HEK293 (cell line): ENCODE measurements at regions not wholly inside any gene's neighbourhood (a gene's known extent, or its start where the extent isn't known, plus 50 kb on each side); places are given as distances from the start of the nearest gene placed in this dataset.

ENCODE experiments used
- CTCF ChIA-PET: fragments of 350-600 bp; formaldehyde crosslinking; extraction: SDS; loops from one replicate; lab custom pipeline; 2021; ENCODE audit warnings: antibody characterized with exemption; lab: Yijun Ruan, JAX
- POLR2A ChIA-PET: fragments of 300-600 bp; formaldehyde crosslinking; extraction: SDS; loops from one replicate; lab custom pipeline; 2020; ENCODE audit warnings: antibody characterized with exemption, inconsistent platforms; lab: Yijun Ruan, JAX
- H3K27ac ChIP-seq: fragments of 200-500 bp; sonication (Bioruptor generic); 2 replicates; pipeline ENCODE4 v1.5.1; 2014; ENCODE audit warnings: low read depth, low read length, control low read depth, inconsistent platforms; ENCODE audit errors: extremely low read depth
- H3K36me3 ChIP-seq, 2 experiments: fragments of 200-500 bp in 1 of 2; sonication (Bioruptor generic) in 1 of 2; 1 replicate in 1 of 2; 2 replicates in 1 of 2; pipeline ENCODE4 v1.5.1; 2014 to 2017; ENCODE audit warnings: inconsistent platforms in 2 of 2, low read length in 2 of 2; ENCODE audit not compliant: control insufficient read depth in 2 of 2, insufficient read depth in 1 of 2
- H3K4me1 ChIP-seq: fragments of 200-500 bp; sonication (Bioruptor generic); 2 replicates; pipeline ENCODE4 v1.5.1; 2014; ENCODE audit warnings: mild to moderate bottlenecking, low read length, inconsistent platforms; ENCODE audit not compliant: control insufficient read depth, insufficient read depth
- H3K4me3 ChIP-seq: 2 replicates; pipeline ENCODE4 v1.5.1; 2011; ENCODE audit warnings: low read depth, mild to moderate bottlenecking, control low read depth, low read length, moderate library complexity
- H3K9me3 ChIP-seq: fragments of 200-500 bp; sonication (Bioruptor generic); 2 replicates; pipeline ENCODE4 v1.5.1; 2014; ENCODE audit warnings: low read depth, low read length, inconsistent platforms; ENCODE audit not compliant: control insufficient read depth, insufficient read depth
- HOXA7 ChIP-seq: sonication (generic); formaldehyde crosslinking; IDR thresholded peaks from 2 replicates; pipeline ENCODE4 v1.8.1; 2022; ENCODE audit warnings: missing genetic modification reagents, borderline replicate concordance
- KLF16 ChIP-seq: fragments of 450-650 bp; formaldehyde crosslinking; IDR thresholded peaks from 2 replicates; pipeline ENCODE4 v1.5.1; 2017; ENCODE audit warnings: missing biosample characterization, missing genetic modification characterization
- MEIS1 ChIP-seq: sonication (generic); formaldehyde crosslinking; IDR thresholded peaks from 2 replicates; pipeline ENCODE4 v1.8.1; 2022; ENCODE audit warnings: missing genetic modification reagents, mild to moderate bottlenecking, borderline replicate concordance
- TCF7L2 ChIP-seq: IDR thresholded peaks from 2 replicates; pipeline ENCODE4 v1.6.1; 2011; ENCODE audit warnings: low read depth, mild to moderate bottlenecking, inconsistent platforms, low read length, moderate library complexity, borderline replicate concordance
- TSHZ1 ChIP-seq: fragments of 450-650 bp; formaldehyde crosslinking; IDR thresholded peaks from 2 replicates; pipeline ENCODE4 v1.5.1; 2016; ENCODE audit warnings: missing biosample characterization, missing genetic modification characterization, borderline replicate concordance
- ZFHX2 ChIP-seq: fragments of 450-650 bp; formaldehyde crosslinking; conservative IDR thresholded peaks from 2 replicates; pipeline ENCODE4 v1.5.1; 2016; ENCODE audit warnings: missing biosample characterization, missing genetic modification characterization
- ZFP69B ChIP-seq: fragments of 450-650 bp; formaldehyde crosslinking; IDR thresholded peaks from 2 replicates; pipeline ENCODE4 v1.5.1; 2016; ENCODE audit warnings: missing biosample characterization, missing genetic modification characterization
- ZNF155 ChIP-seq: fragments of 450-650 bp; formaldehyde crosslinking; IDR thresholded peaks from 2 replicates; pipeline ENCODE4 v1.5.1; 2016; ENCODE audit warnings: missing biosample characterization, missing genetic modification characterization
- ZNF214 ChIP-seq: fragments of 450-650 bp; formaldehyde crosslinking; IDR thresholded peaks from 2 replicates; pipeline ENCODE4 v1.5.1; 2017; ENCODE audit warnings: missing biosample characterization, mild to moderate bottlenecking, missing genetic modification characterization, borderline replicate concordance
- ZNF23 ChIP-seq: fragments of 450-650 bp; formaldehyde crosslinking; IDR thresholded peaks from 2 replicates; pipeline ENCODE4 v1.5.1; 2016; ENCODE audit warnings: missing biosample characterization, missing genetic modification characterization, borderline replicate concordance
- ZNF280D ChIP-seq: fragments of 450-650 bp; formaldehyde crosslinking; IDR thresholded peaks from 2 replicates; pipeline ENCODE4 v1.5.1; 2016; ENCODE audit warnings: missing biosample characterization, missing genetic modification characterization
- ZNF473 ChIP-seq: fragments of 450-650 bp; formaldehyde crosslinking; IDR thresholded peaks from 2 replicates; pipeline ENCODE4 v1.5.1; 2017; ENCODE audit warnings: missing biosample characterization, missing genetic modification characterization
- ZNF776 ChIP-seq: fragments of 450-650 bp; formaldehyde crosslinking; IDR thresholded peaks from 2 replicates; pipeline ENCODE4 v1.5.0; 2017; ENCODE audit warnings: missing biosample characterization, missing genetic modification characterization, borderline replicate concordance
- ZSCAN16 ChIP-seq: fragments of 450-650 bp; formaldehyde crosslinking; IDR thresholded peaks from 2 replicates; pipeline ENCODE4 v1.5.1; 2016; ENCODE audit warnings: missing biosample characterization, missing genetic modification characterization
- ZSCAN18 ChIP-seq: fragments of 450-650 bp; formaldehyde crosslinking; IDR thresholded peaks from 2 replicates; pipeline ENCODE4 v1.5.1; 2016; ENCODE audit warnings: missing biosample characterization, missing genetic modification characterization
- ZSCAN30 ChIP-seq: fragments of 450-650 bp; IDR thresholded peaks from 2 replicates; pipeline ENCODE4 v1.5.1; 2018; ENCODE audit warnings: missing biosample characterization, mild to moderate bottlenecking, missing genetic modification characterization, moderate library complexity
- TF ChIP-seq, protein P1 (sequence below): fragments of 450-650 bp; formaldehyde crosslinking; IDR thresholded peaks from 2 replicates; pipeline ENCODE4 v1.5.1; 2017; ENCODE audit warnings: missing biosample characterization, mild to moderate bottlenecking, missing genetic modification characterization, moderate library complexity
- TF ChIP-seq, protein P2 (sequence below): fragments of 450-650 bp; formaldehyde crosslinking; IDR thresholded peaks from 2 replicates; pipeline ENCODE4 v1.5.1; 2017; ENCODE audit warnings: missing biosample characterization, missing genetic modification characterization
- TF ChIP-seq, protein P3 (sequence below): fragments of 450-650 bp; formaldehyde crosslinking; IDR thresholded peaks from 2 replicates; pipeline ENCODE4 v1.5.1; 2016; ENCODE audit warnings: missing biosample characterization, missing genetic modification characterization

- TF ChIP-seq ZSCAN18 (tag by site-specific recombination) (no peak), ZNF23 (no peak), HOXA7 (CRISPR knock-in tag) (no peak)
- TF ChIP-seq, all 188 proteins: peak for 0
These were observed 67.3 kb upstream of the KLF12 start (continued) for GRCh38 chr13:74201530-74201929.

- Histone ChIP-seq H3K36me3 (no peaks in the 10 kb centered on the region), H3K27ac (no peak overlapping the region), H3K4me3 (no peak overlapping the region), H3K9me3 (no peaks in the 10 kb centered on the region), H3K4me1 (no peaks in the 10 kb centered on the region)
- TF ChIP-seq, protein P1, sequence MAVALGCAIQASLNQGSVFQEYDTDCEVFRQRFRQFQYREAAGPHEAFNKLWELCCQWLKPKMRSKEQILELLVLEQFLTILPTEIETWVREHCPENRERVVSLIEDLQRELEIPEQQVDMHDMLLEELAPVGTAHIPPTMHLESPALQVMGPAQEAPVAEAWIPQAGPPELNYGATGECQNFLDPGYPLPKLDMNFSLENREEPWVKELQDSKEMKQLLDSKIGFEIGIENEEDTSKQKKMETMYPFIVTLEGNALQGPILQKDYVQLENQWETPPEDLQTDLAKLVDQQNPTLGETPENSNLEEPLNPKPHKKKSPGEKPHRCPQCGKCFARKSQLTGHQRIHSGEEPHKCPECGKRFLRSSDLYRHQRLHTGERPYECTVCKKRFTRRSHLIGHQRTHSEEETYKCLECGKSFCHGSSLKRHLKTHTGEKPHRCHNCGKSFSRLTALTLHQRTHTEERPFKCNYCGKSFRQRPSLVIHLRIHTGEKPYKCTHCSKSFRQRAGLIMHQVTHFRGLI (tag by site-specific recombination): no peak
- no peak for TF ChIP-seq ZSCAN16
- no peak for TF ChIP-seq MEIS1 (CRISPR knock-in tag)
- TF ChIP-seq TCF7L2: no peak
- no peak for TF ChIP-seq ZNF280D
- TF ChIP-seq ZNF776 (tag by site-specific recombination): no peak
- no peak for TF ChIP-seq KLF16 (tag by site-specific recombination)
- TF ChIP-seq ZNF473 (tag by site-specific recombination): no peak
- TF ChIP-seq, protein P2, sequence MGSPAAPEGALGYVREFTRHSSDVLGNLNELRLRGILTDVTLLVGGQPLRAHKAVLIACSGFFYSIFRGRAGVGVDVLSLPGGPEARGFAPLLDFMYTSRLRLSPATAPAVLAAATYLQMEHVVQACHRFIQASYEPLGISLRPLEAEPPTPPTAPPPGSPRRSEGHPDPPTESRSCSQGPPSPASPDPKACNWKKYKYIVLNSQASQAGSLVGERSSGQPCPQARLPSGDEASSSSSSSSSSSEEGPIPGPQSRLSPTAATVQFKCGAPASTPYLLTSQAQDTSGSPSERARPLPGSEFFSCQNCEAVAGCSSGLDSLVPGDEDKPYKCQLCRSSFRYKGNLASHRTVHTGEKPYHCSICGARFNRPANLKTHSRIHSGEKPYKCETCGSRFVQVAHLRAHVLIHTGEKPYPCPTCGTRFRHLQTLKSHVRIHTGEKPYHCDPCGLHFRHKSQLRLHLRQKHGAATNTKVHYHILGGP (tag by site-specific recombination): no peak
- TF ChIP-seq ZSCAN30: no peak
- no peak for TF ChIP-seq ZNF214 (tag by site-specific recombination)
- no peak for TF ChIP-seq ZNF155 (tag by site-specific recombination)
- no peak for TF ChIP-seq ZFP69B (tag by site-specific recombination)
- no peak for TF ChIP-seq TSHZ1
- TF ChIP-seq, protein P3, sequence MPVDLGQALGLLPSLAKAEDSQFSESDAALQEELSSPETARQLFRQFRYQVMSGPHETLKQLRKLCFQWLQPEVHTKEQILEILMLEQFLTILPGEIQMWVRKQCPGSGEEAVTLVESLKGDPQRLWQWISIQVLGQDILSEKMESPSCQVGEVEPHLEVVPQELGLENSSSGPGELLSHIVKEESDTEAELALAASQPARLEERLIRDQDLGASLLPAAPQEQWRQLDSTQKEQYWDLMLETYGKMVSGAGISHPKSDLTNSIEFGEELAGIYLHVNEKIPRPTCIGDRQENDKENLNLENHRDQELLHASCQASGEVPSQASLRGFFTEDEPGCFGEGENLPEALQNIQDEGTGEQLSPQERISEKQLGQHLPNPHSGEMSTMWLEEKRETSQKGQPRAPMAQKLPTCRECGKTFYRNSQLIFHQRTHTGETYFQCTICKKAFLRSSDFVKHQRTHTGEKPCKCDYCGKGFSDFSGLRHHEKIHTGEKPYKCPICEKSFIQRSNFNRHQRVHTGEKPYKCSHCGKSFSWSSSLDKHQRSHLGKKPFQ (tag by site-specific recombination): no peak
- no peak for TF ChIP-seq ZFHX2 (tag by site-specific recombination)
- CTCF ChIA-PET: interaction anchor here (0.7 kb wide), 1 partner anchor 53 kb away, joined by 3 read pairs; no protein-coding TSS in a partner anchor
- POLR2A ChIA-PET: no interaction called here
These were observed 65.9 kb upstream of the KLF12 start for GRCh38 chr13:74200081-74200480.
